A673 (cell line): ENCODE measurements at regions not wholly inside any gene's neighbourhood (a gene's known extent, or its start where the extent isn't known, plus 50 kb on each side); places are given as distances from the start of the nearest gene placed in this dataset.

Experiments used
- BruUV-seq: library from RNA; stranded (reverse); fragments of 400-500 nt; replicated peaks from 2 replicates; lab custom pipeline; 2021; lab: Mats Ljungman, UMichigan
- CTCF ChIA-PET: fragments of 300-600 bp; sonication (Branson Sonifier 250); formaldehyde crosslinking; loops from one replicate; lab custom pipeline; 2022; ENCODE audit warnings: antibody characterized with exemption; lab: Charles Lee
- POLR2A ChIA-PET: fragments of 300-600 bp; sonication (Branson Sonifier 250); formaldehyde crosslinking; loops from one replicate; lab custom pipeline; 2022; ENCODE audit warnings: antibody characterized with exemption; ENCODE audit not compliant: low non-redundant PET; lab: Charles Lee
- DNase-seq: peaks from one replicate; pipeline ENCODE4 v3.0.0-alpha.2; 2015; ENCODE audit warnings: low spot score
- H3K27ac ChIP-seq: fragments of 200-600 bp; sonication (generic); 2 replicates; pipeline ENCODE4 v1.5.1; 2016; ENCODE audit warnings: mixed run types, low read depth, mild to moderate bottlenecking, mixed read lengths, antibody characterized with exemption, low read length; ENCODE audit not compliant: poor library complexity, severe bottlenecking
- H3K27me3 ChIP-seq: fragments of 200-600 bp; sonication (generic); replicated peaks from 2 replicates; pipeline ENCODE4 v1.6.1; 2017; ENCODE audit warnings: mixed run types, low read depth, mild to moderate bottlenecking, mixed read lengths, antibody characterized with exemption, low read length; ENCODE audit not compliant: insufficient read depth, poor library complexity
- H3K36me3 ChIP-seq: fragments of 200-600 bp; sonication (generic); 2 replicates; pipeline ENCODE4 v1.6.1; 2016; ENCODE audit warnings: mixed run types, mild to moderate bottlenecking, mixed read lengths, antibody characterized with exemption, low read length; ENCODE audit not compliant: insufficient read depth, poor library complexity, severe bottlenecking
- H3K4me1 ChIP-seq: fragments of 200-600 bp; sonication (generic); 2 replicates; pipeline ENCODE4 v1.6.1; 2017; ENCODE audit warnings: mixed run types, mild to moderate bottlenecking, mixed read lengths, antibody characterized with exemption, low read length; ENCODE audit not compliant: insufficient read depth, poor library complexity, severe bottlenecking
- H3K4me3 ChIP-seq: fragments of 200-600 bp; sonication (generic); 2 replicates; pipeline ENCODE4 v1.5.1; 2016; ENCODE audit warnings: low read depth, mixed run types, mild to moderate bottlenecking, mixed read lengths, low read length; ENCODE audit not compliant: poor library complexity, severe bottlenecking
- H3K9me3 ChIP-seq: fragments of 200-600 bp; sonication (generic); 2 replicates; pipeline ENCODE4 v1.6.1; 2016; ENCODE audit warnings: mixed run types, low read depth, mild to moderate bottlenecking, mixed read lengths, antibody characterized with exemption, low read length; ENCODE audit not compliant: poor library complexity, severe bottlenecking
- EZH2 ChIP-seq: fragments of 200-600 bp; sonication (generic); IDR thresholded peaks from 2 replicates; pipeline ENCODE4 v1.6.1; 2017; ENCODE audit warnings: borderline replicate concordance, low read depth, mild to moderate bottlenecking, mixed read lengths, antibody characterized with exemption, low read length; ENCODE audit not compliant: poor library complexity, severe bottlenecking
- intact Hi-C: fragments of 100-400 bp; cut with micrococcal nuclease; formaldehyde crosslinking; loops from one replicate; pipeline ENCODE4 v1.10.0; 2022; ENCODE audit not compliant: unreplicated experiment
- TF ChIP-seq, protein P1 (sequence below): fragments of 300-800, 200-600 bp; sonication (generic); conservative IDR thresholded peaks from 2 replicates; pipeline ENCODE4 v1.5.1; 2017; ENCODE audit warnings: low read depth, mild to moderate bottlenecking, antibody characterized with exemption, low read length, moderate library complexity, mixed read lengths

DNA sequence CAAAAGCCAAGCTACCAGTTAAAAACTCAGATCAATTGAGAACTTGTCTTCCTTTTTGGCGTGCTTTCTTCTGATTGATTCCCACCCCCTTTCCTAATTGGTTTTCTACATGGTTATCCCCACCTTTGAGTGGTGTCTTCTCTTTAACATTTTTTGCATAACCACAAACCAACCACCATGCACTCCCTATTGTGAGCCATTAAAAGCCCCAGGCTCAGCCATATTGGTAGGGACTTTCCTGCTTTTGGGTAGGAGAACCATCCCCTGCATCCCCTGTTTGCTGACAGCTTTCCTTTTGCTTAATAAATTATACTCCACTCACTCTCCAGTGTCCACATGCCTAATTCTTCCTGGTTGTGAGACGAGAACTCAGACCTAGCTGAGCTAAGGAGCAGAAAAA lies 1651.4 kb upstream of the IGFBP7 start:
- H3K4me1 ChIP-seq: no peaks in the 10 kb centered on the region
- ChIA-PET POLR2A (no interaction called here), CTCF (no interaction called here)
- no peak overlapping the region for H3K27ac ChIP-seq
- intact Hi-C loops: no loop called here
- TF ChIP-seq EZH2: no peak
- H3K27me3 ChIP-seq: no peaks in the 10 kb centered on the region
- no peaks in the 10 kb centered on the region for H3K9me3 ChIP-seq
- DNase-seq: no peak
- H3K36me3 ChIP-seq: no peaks in the 10 kb centered on the region
- no TSS peak for BruUV-seq
- no peak overlapping the region for H3K4me3 ChIP-seq

DNA sequence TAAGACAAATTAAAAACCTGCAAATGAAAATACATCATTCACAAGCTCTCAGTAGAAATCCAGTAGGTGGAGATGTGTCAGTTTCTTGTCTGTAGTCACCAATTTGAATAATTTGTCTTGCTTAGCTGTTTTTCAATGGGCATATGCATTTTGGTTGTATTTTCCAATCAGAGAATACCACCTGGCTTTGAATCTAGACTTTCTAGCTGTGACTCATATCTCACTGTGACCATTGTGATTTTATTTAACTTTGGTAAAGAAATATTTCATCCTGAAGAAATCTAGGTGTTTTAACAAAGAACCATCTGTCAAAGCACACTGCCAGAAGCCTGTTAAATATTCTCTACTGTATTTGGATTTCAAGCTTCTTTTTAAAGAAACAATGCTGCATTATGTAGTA lies 1650.6 kb upstream of the IGFBP7 start:
- H3K4me1 ChIP-seq: no peaks in the 10 kb centered on the region
- no TSS peak for BruUV-seq
- intact Hi-C loops: no loop called here

DNA sequence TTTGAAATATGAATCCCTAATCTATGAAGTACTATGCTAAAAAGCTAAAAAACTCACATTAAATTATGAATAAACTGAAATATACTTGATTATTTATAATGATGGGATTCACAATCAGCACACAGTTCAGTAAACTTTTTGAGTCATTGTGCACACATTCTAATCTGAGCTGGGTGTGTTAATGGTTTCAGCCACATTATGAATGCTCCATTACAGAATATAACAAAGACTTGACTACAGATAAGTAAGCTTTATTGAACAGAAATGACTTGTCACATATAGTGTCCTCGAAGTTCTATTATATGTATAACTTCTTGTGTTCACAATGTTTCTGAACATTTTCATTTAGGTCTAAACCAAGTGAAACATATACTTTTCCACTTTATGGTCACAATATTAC lies 1649.9 kb upstream of the IGFBP7 start:
- ChIA-PET POLR2A (no interaction called here), CTCF (no interaction called here)
- Histone ChIP-seq H3K27me3 (no peaks in the 10 kb centered on the region), H3K36me3 (no peaks in the 10 kb centered on the region), H3K9me3 (no peaks in the 10 kb centered on the region), H3K4me3 (no peak overlapping the region), H3K27ac (no peak overlapping the region), H3K4me1 (no peaks in the 10 kb centered on the region)
- TF ChIP-seq, protein P1, sequence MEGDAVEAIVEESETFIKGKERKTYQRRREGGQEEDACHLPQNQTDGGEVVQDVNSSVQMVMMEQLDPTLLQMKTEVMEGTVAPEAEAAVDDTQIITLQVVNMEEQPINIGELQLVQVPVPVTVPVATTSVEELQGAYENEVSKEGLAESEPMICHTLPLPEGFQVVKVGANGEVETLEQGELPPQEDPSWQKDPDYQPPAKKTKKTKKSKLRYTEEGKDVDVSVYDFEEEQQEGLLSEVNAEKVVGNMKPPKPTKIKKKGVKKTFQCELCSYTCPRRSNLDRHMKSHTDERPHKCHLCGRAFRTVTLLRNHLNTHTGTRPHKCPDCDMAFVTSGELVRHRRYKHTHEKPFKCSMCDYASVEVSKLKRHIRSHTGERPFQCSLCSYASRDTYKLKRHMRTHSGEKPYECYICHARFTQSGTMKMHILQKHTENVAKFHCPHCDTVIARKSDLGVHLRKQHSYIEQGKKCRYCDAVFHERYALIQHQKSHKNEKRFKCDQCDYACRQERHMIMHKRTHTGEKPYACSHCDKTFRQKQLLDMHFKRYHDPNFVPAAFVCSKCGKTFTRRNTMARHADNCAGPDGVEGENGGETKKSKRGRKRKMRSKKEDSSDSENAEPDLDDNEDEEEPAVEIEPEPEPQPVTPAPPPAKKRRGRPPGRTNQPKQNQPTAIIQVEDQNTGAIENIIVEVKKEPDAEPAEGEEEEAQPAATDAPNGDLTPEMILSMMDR: no peak
- TF ChIP-seq EZH2: no peak
- DNase-seq: no peak
- intact Hi-C loops: no loop called here
- BruUV-seq: no TSS peak

More for the DNA sequence above, 1650.6 kb upstream of the IGFBP7 start:
- Histone ChIP-seq H3K9me3 (no peaks in the 10 kb centered on the region), H3K27ac (no peak overlapping the region), H3K36me3 (no peaks in the 10 kb centered on the region), H3K4me3 (no peak overlapping the region), H3K27me3 (no peaks in the 10 kb centered on the region)
- no peak for DNase-seq
- ChIA-PET POLR2A (no interaction called here), CTCF (no interaction called here)
- TF ChIP-seq EZH2: no peak
- TF ChIP-seq, protein P1: no peak

DNA sequence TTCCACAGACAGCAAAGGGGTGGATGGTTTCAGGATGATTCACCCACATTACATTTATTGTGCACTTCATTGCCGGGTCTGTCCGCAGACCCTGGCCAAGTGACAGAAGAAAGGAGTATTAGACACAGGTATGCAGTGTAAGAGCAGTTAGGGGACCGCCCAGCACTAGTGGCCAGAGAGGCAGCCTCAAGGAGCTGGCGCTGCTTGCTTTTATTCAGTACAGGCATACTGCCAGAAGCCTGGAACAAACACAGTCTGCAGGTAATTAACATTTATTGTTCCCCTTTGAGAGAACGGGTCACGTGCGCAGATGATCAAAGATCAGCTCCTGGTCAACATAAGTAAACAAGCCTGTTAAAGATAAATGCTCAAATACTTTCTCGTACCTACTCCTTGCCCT lies 1639.0 kb upstream of the IGFBP7 start:
- no peak for DNase-seq
- no peaks in the 10 kb centered on the region for H3K9me3 ChIP-seq
- no peak overlapping the region for H3K4me3 ChIP-seq
- POLR2A ChIA-PET: no interaction called here
- H3K27me3 ChIP-seq: no peaks in the 10 kb centered on the region
- intact Hi-C loops: no loop called here
- no peaks in the 10 kb centered on the region for H3K4me1 ChIP-seq
- TF ChIP-seq, protein P1: no peak
- no peak for TF ChIP-seq EZH2
- H3K27ac ChIP-seq: no peak overlapping the region
- CTCF ChIA-PET: no interaction called here
- no TSS peak for BruUV-seq
- H3K36me3 ChIP-seq: no peaks in the 10 kb centered on the region
